HG03521 (cell line): ENCODE measurements at regions not wholly inside any gene's neighbourhood (a gene's known extent, or its start where the extent isn't known, plus 50 kb on each side); places are given as distances from the start of the nearest gene placed in this dataset.

ENCODE experiments used
- ATAC-seq: cut with Tn5 transposase; IDR thresholded peaks from one replicate; pipeline ENCODE4 v1.9.1; 2021; ENCODE audit warnings: mild to moderate bottlenecking, moderate library complexity; ENCODE audit not compliant: unreplicated experiment

DNA sequence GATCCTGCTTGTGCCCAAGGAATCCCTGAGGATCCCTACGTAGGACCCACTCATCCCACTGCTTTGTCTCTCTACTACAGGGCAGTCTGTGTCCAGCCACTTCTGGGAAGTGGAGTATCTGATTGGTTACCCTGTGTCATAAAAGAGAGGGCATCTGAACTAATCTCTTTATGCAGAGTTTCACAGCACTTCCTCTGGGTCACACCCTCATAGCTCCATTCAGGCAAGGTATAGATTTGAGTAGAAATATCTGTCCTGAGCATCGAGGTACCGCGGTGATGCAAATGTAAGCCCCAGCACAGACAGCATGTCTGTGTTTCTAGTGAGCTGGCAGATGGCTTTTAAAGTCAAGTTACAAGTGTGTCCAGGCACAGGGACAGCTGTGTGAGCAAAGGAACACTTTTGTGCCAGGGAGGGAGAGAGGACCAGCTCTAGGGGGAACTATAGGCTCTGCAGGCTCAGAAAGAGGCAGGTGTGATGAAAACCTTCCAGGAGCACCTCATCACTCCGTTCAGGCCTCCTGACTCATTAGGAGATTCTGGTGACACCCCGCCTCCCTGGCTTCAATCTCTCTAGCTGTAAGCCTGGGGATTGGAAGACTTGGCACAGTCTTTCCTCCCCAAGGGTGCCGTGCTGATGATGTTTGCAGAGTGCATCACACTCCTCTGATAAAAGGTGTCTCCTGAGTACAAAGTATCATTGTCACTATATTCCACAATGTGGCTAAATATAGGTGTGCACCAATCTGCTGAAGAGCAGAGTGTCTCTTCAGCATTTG, 84.3 kb upstream of the UBL3 start:
- no peak for ATAC-seq

DNA sequence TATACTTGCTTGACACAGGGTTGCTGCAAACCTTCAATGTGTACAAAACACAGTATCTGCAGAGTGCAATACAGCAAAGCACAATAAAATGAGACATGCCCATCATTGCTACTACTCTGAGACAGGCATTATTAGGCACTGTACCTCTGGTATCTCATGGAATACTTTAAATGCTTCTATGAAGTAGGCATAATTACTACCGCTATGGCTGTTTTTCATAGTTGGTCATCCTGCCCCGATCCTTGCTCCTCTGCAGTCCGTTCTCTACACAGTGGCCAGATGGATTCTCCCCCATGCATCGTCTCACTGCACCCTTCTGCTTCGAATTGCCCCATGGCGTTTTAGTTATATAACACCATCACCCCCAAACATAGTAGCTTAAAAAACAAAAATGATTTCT, 83.0 kb upstream of the UBL3 start:
- ATAC-seq = no peak

DNA sequence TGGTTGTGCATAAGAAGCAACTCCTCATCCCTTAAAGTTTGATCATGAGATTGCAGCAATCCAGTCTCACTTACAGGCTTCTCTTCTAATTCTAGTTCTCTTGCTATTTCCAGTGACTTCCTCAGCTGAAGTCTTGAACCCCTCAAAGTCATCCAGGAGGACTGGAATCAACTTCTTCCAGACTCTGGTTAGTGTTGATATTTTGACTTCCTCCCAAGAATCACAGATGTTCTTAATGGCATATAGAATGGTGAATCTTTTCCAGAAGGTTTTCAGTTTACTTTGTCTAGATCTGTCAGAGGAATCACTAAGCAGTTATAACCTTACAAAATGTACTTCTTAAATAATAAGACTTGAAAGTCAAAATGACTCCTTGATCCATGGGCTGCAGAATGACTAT, 81.3 kb upstream of the UBL3 start:
- no peak for ATAC-seq

DNA sequence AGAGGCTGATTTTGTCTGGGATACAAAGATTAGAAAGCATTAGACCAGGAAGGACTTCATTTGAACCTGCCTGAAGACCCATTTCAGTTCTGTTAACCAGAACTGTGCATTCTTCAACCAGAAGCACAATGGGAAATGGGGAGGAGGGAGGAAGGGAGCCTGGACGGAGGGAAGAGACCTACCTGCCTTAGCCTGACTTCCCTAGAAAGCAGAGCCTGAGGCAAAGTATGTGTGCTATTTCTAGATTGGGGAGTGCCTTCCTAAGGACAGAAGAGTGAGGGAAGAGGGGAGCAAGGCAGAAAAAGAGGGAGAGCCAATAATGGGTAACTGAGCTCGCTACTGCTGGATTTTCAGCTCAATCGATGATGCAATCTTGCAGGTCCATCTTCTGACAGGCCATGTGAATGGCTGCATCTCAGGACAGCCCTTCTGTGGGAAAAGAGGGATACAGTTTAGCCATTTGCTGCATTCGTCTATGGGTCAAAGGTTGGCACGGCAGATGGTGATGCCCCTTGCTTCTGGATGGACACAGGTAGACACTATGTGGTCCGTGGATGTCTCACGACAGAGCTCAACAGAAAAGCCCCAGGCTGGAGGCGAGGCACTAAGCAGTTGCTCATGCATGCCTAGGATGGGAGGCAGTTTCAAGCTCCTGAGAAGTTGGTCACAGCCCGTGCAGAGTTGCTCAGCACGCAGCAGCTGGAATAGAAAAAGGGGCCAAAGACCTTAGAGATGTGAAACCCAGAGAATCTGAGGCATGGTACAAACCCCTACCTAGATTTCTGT, 78.8 kb upstream of the UBL3 start:
- ATAC-seq = no peak

DNA sequence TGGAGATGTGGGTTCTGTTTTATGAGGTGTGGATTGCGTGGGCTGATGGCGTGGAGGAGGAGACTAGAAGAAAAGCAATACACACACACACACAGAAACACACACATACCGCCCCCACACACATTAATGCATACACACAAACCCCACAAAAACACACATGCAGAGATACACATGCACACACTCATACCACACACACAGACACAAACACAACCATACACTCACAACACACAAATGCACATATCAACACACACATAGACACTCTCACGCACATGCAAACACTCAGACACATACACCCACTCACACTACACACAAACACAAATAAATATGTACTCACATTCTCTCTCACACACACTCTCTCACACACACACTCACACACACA, 75.7 kb upstream of the UBL3 start:
- ATAC-seq = no peak

DNA sequence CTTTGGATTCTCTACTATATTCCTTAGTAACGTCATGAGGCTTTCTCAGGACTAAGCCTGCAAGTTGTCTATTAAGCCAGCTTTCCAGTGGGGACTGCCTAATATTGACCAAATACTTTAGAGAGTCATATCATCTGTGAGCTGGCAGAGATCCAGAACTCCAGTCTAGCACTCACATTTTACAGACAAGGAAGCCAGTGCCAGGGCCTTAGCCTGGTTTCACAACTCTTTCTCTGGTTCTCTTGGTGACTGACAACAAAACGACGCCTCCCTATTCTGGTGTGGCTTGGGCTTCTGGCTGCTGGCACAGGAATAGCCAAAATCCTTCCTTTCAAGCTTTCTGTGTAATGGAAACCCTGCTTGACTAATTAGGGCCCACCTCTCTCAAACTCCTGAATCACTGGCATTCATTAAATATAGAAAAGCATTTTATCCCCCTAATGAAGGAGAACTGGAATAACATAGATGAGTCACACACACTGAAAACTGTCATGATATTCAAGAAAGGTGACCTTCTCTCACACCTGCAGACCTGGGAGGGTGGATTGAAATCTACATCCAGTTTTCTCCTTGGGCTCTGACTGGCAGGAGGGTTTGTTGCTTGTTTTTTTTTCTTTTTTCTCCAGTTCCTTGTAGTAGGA, 75.2 kb upstream of the UBL3 start:
- no peak for ATAC-seq

DNA sequence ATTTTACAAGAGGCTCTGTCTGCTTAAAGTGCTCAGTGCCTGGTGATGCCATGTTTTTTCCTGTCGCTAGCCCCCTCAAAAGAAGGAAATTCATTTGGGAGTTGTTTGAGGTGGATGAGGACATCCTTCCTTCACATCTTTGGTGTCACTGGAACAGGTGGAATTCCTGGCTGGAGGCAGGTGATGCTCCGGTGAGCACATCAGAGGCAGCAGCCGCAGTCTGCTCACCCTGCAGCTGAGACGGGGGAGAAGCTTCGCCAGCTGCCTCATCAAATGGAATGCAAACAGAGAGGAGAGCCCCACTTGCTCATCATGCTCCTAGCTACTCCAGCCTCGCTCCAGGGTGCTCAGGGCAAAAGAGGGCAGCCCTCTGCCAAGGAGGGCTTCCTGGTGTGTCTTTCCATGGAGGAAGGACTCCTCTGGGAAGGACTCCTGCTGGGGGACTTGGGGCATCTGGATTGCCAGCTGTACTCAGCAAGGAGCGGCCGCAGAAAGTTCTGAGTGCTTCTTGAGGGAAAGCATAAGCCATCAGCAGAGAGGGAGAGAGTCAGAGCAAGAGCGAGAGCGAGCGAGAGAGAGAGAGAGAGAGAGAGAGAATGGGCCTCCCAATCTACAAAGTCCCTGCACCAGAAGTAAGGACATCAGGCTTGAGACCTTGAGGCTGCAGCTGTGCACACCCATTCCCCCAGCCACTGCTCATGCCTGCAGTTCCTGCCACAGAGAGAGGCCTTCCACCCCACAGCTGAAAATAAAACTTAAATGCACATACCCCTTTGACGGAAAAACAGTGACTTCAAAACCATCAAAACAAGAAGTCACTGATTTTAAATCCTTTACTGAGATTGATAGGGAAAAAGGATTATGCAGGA, 74.3 kb upstream of the UBL3 start:
- no peak for ATAC-seq

DNA sequence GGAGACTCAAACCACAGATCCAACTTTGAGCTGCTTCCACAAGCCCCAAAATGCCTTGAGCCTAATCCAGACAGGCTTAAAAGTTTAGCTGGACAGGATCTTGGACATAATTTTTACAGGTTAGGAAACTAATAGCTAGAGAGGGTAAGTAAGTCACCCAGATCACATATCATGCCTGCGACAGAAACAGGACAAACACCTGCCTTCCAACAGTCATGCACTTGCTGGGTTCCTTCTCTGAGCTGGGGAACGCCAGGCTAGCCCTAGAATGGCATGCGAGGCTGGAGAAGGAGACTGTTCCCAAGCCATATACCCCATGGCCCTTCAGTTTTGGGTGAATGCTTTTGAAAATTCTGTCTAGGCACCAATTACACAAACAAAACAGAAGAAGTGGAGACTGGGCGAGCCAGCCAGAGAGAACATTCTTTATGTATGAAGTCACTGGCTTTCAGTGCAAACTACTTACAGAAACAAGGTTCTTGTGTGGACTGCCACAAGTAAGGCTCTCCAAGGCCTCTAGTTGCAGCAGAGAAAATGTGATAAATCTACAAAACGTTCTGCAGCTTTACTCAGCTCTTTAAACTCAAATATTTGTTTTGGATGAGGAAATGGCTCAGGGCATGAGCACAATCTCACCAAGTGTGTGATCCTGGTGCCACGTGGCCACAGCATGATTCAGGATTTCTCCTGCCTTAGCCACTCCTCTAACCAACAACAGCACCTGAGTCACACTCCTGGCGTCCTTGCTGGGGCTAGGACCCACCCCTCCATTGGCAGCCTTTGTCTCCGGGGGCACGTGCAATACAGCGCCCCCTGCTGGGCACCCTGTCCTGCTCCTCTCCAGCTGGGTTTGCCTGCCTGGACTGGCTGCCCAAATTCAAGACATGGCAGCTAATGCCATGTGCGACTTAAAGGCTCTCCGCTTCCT, 73.4 kb upstream of the UBL3 start:
- ATAC-seq = no peak

DNA sequence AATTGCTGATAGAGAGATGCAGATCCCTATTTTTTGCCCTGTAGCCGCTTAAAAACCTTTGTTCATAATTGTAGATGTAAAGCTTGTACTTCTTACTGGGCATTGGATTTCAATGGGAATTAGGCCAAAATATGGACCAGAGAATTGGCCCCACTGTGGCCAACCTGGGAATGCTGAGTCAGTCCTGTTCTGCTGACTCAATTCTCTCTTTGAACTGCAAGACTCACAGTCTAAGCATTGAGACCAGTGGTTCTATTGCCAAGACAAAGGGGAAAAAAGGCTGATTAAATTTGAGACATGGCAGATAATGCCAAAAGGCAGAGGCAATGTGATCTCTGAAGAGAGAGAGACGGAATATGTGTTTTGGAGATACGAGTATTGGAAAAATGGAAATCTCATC, 72.5 kb upstream of the UBL3 start:
- ATAC-seq = no peak

DNA sequence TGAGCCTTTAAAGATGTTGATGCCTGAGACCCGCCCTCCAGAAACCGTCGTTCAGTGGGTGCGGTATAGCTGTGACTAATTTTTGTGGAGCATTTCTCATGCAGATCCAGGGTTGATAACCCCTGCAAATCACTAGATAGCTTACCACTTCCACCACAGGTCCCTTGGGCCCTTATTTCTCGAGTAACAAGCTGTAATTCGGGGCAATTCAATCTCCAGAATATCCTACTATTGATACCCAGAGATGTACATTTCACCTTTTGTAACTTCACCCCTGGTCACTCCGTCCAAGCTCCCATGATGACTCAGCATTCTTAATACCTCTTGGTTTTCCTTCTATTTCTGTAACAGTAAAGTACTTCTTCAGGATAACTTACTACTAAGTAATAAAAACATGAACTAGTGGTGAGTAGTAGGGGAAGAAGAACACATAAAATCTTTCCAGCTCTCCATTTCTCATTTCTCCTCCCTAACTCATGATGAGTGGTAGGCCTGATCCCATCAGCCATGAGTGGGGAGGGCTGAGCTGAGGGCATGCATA, 71.9 kb upstream of the UBL3 start:
- no peak for ATAC-seq

DNA sequence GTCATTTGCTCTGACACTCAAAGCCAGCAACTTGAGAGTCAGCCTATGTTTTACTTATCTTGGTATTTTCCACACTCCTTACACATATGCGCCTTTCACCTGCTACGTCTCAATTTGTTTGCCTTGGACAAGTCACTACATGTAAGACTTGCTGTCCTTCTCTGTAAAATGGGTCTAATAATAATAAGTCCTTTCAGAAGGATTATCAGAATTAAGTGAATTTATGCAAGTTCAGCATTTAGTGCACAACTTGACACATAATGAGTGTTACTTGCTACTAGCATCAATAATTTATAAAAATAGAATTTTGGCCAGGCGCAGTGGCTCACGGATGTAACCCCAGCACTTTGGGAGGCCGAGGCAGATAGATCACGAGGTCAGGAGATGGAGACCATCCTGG, 71.1 kb upstream of the UBL3 start:
- ATAC-seq = no peak

DNA sequence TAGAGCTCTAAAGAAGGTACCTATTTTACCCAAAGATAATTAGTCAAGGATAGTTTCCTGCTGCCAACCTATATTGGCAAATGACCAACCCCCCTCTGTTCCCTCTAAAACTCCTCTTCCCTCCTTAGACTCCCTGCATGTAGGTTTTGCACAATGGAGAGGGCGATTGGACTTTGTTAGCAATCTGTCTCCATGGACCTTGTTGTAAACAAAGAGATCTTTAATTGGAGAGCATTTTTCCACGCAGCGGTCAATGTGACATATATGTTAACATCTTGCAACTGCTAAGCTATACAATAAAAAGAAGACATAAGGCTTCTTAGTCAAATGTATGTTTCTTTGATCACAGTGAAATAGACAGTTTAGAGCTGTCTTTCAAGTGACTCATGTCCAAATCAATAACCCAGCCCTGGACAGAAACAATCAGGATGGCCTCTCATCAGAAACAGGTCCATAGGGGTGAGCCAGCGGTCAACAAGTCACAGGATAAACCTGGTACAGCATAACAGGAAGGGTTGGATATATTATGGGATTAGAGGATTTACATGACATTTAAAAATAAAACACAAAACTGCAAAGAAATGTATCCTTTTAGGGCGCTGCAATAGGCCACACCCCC, 69.7 kb upstream of the UBL3 start:
- ATAC-seq = no peak

DNA sequence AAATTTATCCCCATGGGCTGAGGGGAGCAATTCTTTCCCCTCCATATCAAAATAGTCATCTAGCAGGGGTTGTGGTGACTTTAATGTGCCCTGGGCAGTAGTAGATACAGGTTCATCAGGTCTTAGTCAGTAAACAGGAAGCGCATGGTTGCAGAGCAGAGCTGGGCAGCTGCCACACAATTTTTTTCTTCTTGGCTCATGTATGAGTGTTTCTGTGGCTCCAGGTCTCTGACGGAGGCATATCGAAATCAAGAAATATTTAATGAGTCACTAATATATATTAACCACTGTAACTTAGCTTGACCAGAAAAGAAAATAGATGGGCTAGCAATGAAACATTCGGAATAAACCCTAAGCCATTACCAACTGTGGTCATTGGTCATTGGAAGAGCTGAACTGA, 68.4 kb upstream of the UBL3 start:
- no peak for ATAC-seq

DNA sequence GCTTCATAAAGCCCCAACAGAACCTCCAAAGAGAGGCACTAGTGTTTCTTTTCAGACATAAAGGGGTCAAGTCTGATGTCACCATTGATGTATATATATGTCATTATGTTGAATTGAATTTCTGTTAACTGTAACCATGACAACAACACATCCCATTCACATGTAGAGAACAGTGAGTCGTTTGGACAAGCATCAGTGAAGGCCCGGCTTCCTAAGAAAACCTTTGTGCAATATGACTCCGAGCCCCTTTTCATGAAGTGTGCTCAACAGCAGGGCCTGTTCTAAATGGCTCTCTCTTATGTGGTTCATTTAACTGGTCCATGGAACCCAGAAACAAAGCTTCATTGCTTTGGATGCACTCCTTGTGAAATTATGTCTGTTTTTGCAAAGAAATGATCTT, 67.2 kb upstream of the UBL3 start:
- no peak for ATAC-seq

DNA sequence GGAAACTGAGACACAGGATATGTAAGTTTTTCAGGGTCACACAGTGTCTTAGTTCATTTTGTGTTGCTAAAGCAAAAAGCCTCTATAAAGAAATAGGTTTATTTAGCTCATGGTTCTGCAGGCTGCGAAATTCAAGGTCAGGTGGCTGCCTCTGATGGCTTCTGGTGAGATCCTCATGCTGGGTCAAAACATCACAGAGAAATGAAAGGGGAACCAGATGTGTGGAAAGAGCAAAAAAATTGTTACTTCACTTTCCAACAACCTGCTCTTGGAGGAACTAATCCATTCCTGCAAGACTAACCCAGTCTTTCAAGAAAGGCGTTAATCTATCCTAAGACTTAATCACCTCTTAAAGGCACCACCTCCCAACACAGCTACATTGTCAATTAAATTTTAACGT, 64.2 kb upstream of the UBL3 start:
- ATAC-seq = no peak

DNA sequence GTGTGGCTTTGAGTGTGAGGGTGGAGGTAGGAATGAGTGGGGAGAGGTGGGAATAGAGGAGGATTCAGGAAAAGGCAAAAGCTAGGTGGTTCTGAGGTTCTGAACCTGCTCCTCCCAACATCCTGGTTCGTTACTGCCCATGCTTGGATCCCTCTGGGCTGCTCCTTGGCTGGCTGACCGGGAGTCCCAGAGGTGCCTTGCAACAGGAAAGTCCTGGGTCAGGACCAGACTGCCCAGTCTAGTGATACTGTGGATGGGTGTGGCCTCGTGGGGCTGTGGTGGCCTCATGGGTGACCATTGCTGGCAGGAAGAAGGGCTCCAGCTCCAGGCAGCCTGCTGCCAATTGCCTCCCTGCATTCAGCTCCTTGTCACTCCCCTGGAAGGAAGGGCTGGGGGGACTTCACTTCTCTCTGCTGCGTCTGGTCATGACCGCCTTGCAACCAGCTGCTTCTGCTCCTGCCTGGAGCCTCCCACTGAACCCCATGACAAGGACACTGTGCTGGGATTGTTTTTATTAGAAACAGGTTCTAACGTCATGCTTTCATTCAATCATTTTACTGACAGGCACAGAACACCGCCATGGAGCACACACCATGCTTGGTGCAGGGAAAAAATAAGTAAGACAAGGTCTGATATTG, 61.5 kb upstream of the UBL3 start:
- no peak for ATAC-seq

DNA sequence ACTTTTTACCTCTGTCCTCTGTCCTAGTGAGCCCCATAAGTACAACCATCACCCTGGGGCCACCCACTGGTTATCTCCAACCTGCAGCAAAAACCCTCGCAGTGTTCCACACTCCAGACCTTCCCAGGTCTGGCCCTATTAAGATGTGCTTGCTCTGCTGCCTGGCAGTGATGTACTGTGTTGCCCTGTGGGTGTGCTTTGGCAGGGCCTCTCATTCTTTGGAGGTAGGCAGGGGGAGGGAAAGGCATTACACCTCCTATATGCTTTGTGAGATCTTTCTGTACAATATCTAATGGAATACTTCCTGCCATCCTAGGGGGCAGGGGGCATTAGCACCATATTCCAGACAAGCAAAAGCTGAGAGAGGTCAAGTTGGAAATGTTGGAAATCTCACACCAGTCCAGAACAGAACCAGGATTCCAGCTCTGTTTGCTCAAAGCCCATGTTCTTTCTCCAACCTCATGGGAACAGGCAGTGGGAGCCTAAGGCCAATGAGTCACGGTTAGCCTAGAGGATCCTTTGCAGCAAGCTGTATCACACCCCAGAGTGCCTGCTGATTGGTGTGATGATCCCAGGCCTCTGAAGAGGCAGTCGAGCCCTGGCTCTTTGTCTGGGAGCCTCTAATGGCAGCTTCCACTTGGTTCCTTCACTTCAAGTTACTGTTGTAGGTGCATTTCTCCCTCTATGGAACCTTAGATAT, 59.7 kb upstream of the UBL3 start:
- ATAC-seq = no peak

DNA sequence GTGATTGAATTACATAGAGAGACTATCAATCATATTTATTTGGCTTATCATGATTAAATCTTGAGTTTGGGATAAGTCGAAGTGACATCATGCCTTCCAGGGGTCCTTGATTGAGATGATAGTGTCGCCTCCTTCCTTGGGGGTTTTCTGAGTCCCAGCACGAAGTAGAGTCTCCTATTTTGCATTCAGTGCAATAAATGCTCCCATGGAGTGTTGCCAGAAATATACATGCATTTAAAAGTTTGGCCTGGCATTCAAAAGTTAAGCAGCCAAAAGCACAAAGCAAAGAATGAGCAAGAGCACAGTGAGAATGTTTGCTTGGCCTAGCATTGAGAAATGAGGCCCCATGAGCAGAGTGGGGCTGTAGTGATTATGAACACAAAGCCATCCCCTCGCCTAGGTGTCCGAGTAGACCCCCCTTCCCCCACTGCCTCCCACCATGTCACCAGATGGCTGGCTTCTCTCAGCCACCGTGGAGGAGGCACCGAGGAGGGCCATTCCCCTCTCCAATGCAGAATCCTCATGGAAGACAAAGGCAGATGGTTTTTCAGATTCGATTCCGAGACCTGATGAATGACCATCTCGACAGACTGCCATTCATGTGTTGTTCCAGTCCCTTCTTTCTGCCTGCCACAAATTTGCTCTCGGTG, 58.8 kb upstream of the UBL3 start:
- ATAC-seq = no peak
